HG02610 (cell line): ENCODE measurements at regions not wholly inside any gene's neighbourhood (a gene's known extent, or its start where the extent isn't known, plus 50 kb on each side); places are given as distances from the start of the nearest gene placed in this dataset.

Experiments
- ATAC-seq: cut with Tn5 transposase; IDR thresholded peaks from one replicate; pipeline ENCODE4 v1.9.1; 2021; ENCODE audit warnings: mild to moderate bottlenecking, moderate library complexity; ENCODE audit not compliant: unreplicated experiment

- ATAC-seq = no peak
These were observed 99.8 kb downstream of the TES start for GRCh38 chr7:116310141-116310540.

GRCh38 chr7:116311259-116311658 is 100.9 kb downstream of the TES start:
- ATAC-seq = no peak

- no peak for ATAC-seq
These were observed 101.6 kb downstream of the TES start for GRCh38 chr7:116311816-116312471.

GRCh38 chr7:116315293-116315692 is 105.0 kb downstream of the TES start:
- ATAC-seq = no peak

- no peak for ATAC-seq
These were observed 105.5 kb downstream of the TES start for GRCh38 chr7:116315803-116316202.

GRCh38 chr7:116316838-116317628 is 106.7 kb downstream of the TES start:
- peak; percentile 92 for ATAC-seq

GRCh38 chr7:116317907-116318306 is 107.6 kb downstream of the TES start:
- ATAC-seq = no peak

GRCh38 chr7:116322541-116322940 is 112.2 kb downstream of the TES start:
- ATAC-seq = no peak

- ATAC-seq = no peak
These were observed 114.2 kb downstream of the TES start for GRCh38 chr7:116324582-116324981.

GRCh38 chr7:116325517-116325916 is 115.2 kb downstream of the TES start:
- no peak for ATAC-seq

GRCh38 chr7:116327135-116327534 is 116.8 kb downstream of the TES start:
- no peak for ATAC-seq

- ATAC-seq = no peak
These were observed 117.4 kb downstream of the TES start for GRCh38 chr7:116327752-116328151.

- no peak for ATAC-seq
These were observed 117.8 kb downstream of the TES start for GRCh38 chr7:116328161-116328560.

GRCh38 chr7:116329686-116330503 is 119.6 kb downstream of the TES start:
- no peak for ATAC-seq

GRCh38 chr7:116331020-116331419 is 120.7 kb downstream of the TES start:
- no peak for ATAC-seq

- no peak for ATAC-seq
These were observed 122.4 kb downstream of the TES start for GRCh38 chr7:116332766-116333165.

- ATAC-seq = no peak
These were observed 124.2 kb downstream of the TES start for GRCh38 chr7:116334555-116334954.

GRCh38 chr7:116337018-116337417 is 126.7 kb downstream of the TES start:
- no peak for ATAC-seq

- ATAC-seq = no peak
These were observed 127.5 kb downstream of the TES start for GRCh38 chr7:116337800-116338199.

- ATAC-seq = no peak
These were observed 129.2 kb downstream of the TES start for GRCh38 chr7:116339564-116339963.

- ATAC-seq = no peak
These were observed 130.0 kb downstream of the TES start for GRCh38 chr7:116340201-116340847.
